ENCODE measurements at regions not wholly inside any gene's neighbourhood (a gene's known extent, or its start where the extent isn't known, plus 50 kb on each side); places are given as distances from the start of the nearest gene placed in this dataset.

- intact Hi-C loops (cut with micrococcal nuclease) = no loop called here
Observed at GRCh38 chr6:140095532-140095931, 721.1 kb upstream of the CITED2 start.

GRCh38 chr6:140091895-140092294 is 717.4 kb upstream of the CITED2 start:
- intact Hi-C loops (cut with micrococcal nuclease) = no loop called here

DNA sequence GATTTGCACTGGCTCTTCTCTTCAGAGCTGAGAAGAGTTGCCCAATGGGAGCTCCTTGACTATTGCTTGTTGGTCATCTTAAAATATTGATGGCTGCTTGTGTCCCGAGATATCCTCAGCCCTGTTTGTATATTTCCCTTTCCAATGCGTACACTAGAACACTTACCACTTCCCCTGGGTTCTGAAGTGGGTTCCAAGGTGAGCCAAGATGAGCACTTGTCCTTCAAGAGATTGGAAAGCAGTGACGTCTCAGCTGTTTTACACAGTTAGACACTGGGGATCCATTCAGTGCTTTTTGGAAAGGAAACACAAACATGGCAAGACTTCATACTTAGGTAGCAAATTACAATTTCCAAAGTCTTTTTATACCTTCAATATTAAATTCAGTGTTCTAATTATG is 716.4 kb upstream of the CITED2 start:
- intact Hi-C loops (cut with micrococcal nuclease) = no loop called here

DNA sequence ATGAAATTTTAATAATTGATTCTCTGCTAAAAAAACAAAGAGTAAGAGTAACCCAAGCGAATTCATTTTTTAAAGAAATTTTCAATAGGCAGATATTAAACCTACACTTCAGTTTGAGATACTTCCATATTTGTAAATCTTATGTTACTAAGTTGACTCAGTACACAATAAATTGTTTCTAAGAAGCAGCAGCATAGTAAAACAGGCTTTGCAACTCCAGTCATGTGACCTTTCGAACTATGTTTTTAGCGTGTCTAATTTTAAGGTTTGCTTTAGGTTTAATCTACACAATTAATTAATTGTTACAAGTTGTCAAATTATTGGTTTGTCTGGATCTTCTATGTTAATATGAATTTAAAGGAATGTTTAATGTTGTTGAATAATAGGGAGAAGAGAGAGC is 708.9 kb upstream of the CITED2 start:
- intact Hi-C loops (cut with micrococcal nuclease) = no loop called here

DNA sequence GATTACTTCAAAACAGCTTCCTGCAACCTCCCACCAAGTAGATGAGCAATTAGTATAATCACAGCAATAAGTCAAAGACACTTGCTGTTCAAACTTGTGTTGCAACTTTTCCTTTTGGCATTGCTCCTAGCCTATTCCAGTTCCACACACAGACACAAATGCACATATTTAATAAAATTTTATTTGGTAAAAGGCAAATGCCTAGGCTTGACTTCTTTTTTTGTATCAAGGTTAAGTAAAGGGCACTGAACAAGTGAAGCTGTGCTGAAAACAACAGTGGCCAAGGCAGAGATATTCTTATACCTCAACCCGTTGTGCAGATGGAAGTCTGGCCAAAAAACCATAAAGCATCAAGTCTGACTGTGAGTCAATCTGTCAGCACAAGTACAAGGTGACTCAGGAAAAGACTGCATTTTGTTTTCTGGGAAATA is 708.4 kb upstream of the CITED2 start:
- intact Hi-C loops (cut with micrococcal nuclease) = no loop called here

- intact Hi-C loops (cut with micrococcal nuclease) = no loop called here
Observed at GRCh38 chr6:140079328-140079727, 704.9 kb upstream of the CITED2 start.

GRCh38 chr6:140078561-140079125 is 704.2 kb upstream of the CITED2 start:
- intact Hi-C loops (cut with micrococcal nuclease) = no loop called here

DNA sequence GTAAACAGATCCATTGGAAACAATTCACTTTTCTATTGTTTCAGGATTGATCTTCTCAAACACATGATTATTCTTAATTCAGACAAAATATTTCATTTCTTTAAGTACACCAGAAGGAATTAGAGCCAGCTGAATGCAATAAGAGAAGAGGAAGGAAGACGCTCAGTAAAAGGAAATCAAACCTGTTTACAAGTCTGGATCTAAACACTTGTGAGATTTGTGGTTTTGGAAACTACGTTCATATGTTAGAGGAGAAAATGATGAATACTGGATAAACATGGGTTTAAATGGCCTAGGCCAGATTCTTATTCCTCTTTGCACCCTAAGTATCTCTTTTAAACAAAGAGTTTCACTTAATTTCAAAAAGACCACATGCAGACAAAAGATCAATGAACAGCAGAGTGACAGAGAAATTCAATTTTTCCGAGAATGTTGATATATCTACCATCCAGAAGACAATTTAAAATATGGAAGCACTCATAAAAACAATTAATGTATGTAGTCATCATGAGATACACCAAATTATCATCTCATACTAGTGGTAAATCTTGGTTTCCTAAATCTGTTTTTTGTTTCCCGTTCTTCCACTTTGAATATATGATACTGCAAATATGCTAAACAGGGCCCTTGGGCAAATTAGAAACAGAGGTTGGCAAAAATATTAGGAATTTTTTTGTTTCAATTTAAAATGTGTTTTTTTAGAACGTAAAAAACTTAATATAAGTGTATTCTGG is 703.5 kb upstream of the CITED2 start:
- intact Hi-C loops (cut with micrococcal nuclease) = no loop called here

DNA sequence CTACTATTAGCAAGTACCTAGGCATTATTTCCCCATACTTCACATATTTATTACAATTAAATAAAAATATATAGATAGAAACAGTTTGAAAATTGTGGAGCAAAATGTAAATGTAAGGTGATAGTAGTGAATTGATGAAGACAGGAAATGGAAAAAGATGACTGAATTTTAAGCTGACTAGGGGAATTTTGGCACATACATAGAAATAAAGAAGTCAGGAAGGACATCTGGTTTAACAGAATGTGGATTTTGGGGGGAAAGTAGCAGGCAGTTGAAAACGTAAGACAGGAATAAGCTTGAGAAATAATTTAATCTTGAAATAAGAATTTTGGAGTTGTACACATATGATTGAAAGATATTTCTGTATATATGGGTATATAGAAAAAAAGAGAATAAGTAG is 701.7 kb upstream of the CITED2 start:
- intact Hi-C loops (cut with micrococcal nuclease) = no loop called here

GRCh38 chr6:140073456-140073855 is 699.0 kb upstream of the CITED2 start:
- intact Hi-C loops (cut with micrococcal nuclease) = no loop called here

- intact Hi-C loops (cut with micrococcal nuclease) = no loop called here
Observed at GRCh38 chr6:140071601-140072062, 697.2 kb upstream of the CITED2 start.

DNA sequence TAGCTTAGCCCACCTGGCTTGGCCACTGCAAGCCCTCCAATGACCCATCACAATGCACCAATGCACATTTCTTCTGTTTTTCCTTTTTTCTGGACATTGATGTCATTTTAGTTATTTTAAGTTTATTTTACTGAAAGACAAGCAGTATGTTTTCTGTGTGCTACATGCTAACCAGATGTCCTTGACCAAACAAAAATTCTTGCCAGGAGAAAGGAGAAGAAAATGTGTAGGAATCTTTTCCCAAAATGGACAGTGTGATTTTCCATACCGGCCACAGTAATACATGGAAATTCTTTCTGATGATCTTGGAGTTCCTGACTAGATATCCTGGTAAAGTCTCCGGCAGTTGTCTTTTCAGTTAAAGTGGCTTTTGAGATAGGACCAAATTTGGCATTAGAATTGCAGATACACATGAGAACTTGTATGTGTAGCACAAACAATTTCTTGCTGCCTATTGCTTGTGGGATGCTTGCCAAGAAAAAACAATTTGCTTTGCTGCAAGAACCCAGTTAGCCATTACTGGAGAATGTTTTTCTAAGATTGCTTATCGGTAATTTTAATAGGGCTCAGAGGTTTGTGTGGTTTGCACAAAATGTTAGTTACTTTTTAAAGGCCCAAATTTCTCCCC is 696.5 kb upstream of the CITED2 start:
- intact Hi-C loops (cut with micrococcal nuclease) = no loop called here

- intact Hi-C loops (cut with micrococcal nuclease) = no loop called here
Observed at GRCh38 chr6:140069576-140069975, 695.1 kb upstream of the CITED2 start.

DNA sequence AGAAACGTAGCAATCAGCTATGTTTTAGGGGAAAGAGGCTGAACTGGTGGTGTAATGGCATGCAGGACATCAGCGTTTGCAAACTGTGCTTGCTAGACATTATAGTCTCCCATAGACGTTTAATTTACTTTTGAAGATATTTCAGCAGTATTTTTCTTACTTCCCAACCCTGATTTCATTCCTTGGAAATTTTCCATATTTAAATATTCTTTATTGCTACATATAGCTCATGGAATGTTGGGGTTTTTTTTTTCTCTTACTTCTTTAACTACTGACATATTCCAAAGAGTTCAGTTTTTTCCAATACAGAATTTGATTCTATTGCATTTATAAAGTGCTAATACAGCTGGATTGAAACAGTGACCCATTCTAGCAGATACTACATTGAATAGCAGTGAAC is 694.4 kb upstream of the CITED2 start:
- intact Hi-C loops (cut with micrococcal nuclease) = no loop called here

- intact Hi-C loops (cut with micrococcal nuclease) = no loop called here
Observed at GRCh38 chr6:140064366-140064765, 689.9 kb upstream of the CITED2 start.

DNA sequence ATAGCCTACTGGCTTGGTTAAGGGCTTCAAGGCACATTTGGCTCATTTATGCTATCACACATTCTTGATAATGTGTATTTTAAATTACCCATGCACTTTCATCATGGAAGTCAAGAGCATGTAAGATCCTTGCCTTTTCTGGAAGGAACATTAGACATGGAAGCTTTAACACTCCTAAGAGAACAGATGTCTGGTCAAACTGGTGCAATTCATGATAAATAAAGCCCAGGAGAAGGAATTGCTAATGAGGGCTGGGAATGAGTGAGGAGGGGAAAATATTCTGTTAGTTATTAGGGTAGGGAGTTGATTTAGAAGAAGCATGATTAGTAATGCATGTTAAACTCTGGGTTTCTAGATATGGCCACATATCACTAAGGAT is 688.6 kb upstream of the CITED2 start:
- intact Hi-C loops (cut with micrococcal nuclease) = no loop called here

DNA sequence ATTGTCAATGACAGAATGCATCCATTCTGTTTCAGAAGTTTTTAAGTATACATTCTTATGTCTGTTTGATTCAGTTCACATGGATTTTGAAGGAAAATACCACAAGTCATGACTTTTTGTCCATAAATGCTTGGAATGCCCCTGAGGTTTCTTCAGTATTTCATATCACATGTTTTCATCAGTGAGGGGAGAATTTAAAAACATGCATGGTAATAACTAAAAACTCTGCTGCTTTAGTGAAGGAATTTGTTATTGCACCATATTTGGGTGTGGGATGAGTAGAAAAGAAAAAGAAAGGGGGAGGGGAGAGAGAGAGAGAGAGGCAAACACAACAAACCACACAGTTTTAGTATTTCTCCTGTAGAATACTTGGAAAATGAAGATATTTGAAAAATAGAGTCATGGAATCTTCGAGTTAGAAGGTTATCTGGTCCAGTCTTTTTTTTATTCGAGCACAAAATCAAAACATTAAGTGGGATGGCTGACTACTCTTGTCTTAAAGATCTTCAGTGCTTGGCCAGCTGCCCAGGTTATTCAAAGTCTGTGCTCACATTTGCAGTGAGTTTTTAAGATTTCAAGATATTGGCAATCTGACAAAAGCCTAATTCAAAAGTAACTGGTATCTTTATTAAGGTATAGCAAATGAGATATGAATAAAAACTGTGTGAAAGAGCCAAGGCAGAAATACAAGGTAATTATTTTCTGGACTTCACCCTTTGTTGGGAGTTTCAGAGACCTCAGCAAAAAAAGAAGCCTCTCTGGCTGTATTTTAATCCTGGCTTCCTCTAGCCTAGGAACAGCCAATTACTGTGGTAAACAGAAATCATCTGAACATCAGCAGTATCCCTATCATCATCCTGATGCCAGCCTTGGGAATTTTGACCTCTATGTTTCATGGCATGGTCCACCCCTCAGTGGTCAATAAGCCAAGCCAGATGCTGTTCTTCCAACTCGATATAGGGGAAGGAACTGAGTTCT is 687.9 kb upstream of the CITED2 start:
- intact Hi-C loops (cut with micrococcal nuclease) = no loop called here

- intact Hi-C loops (cut with micrococcal nuclease) = no loop called here
Observed at GRCh38 chr6:140061110-140062042, 686.9 kb upstream of the CITED2 start.

GRCh38 chr6:140059947-140060346 is 685.5 kb upstream of the CITED2 start:
- intact Hi-C loops (cut with micrococcal nuclease) = no loop called here

- intact Hi-C loops (cut with micrococcal nuclease) = no loop called here
Observed at GRCh38 chr6:140058863-140059262, 684.4 kb upstream of the CITED2 start.

All from T-helper 2 cell treated with Interferon-gamma antibody and Interleukin-4, amounts not matched to agents 100 ng/mL and 5 ng/mL, for 36 hours (primary cell).